ENCODE measurements at regions not wholly inside any gene's neighbourhood (a gene's known extent, or its start where the extent isn't known, plus 50 kb on each side); places are given as distances from the start of the nearest gene placed in this dataset.

- DNase-seq (no peak), ATAC-seq (no peak)
- peaks cover 4% of the 10 kb centered on the region for H3K27me3 Mint-ChIP-seq
- H3K4me3 Mint-ChIP-seq: no peak overlapping the region
- H3K4me1 Mint-ChIP-seq: no peaks in the 10 kb centered on the region
- H3K9me3 ChIP-seq (ENCODE audit: control insufficient read depth, low read length, poor library complexity, severe bottlenecking): no peaks in the 10 kb centered on the region
- H3K36me3 Mint-ChIP-seq (ENCODE audit: low read depth): no peaks in the 10 kb centered on the region
- no peak overlapping the region for H3K27ac Mint-ChIP-seq
Measured at GRCh38 chr10:128875956-128876736, 590.9 kb upstream of the MGMT start.

DNA sequence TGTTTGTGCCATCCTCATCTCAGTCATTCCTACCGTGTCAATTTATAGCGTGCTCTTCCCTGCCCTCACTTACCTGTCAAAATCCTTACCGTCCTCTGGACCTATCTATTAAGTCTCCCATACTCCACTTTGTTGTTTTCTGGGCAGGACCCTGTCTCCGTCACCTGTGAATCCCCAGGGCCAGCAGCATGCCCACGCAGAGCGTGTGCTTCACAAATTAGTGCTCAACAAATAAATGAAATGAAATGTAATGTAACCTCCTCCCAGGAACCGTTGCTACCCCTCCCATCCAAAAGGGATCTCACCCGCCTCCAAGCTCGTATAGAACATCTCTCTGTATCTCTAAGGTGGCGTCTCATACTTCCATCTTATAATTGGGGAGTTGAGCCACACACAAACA lies 589.9 kb upstream of the MGMT start:
- Mint-ChIP-seq H3K4me1 (no peaks in the 10 kb centered on the region), H3K27ac (no peak overlapping the region), H3K4me3 (no peak overlapping the region), H3K36me3 (ENCODE audit: low read depth) (no peaks in the 10 kb centered on the region), H3K27me3 (peaks cover 4% of the 10 kb centered on the region)
- H3K9me3 ChIP-seq (ENCODE audit: control insufficient read depth, low read length, poor library complexity, severe bottlenecking): no peaks in the 10 kb centered on the region
- ATAC-seq (no peak), DNase-seq (no peak)

GRCh38 chr10:128877936-128878335 lies 589.1 kb upstream of the MGMT start:
- H3K9me3 ChIP-seq (ENCODE audit: control insufficient read depth, low read length, poor library complexity, severe bottlenecking): no peaks in the 10 kb centered on the region
- H3K4me1 Mint-ChIP-seq: no peaks in the 10 kb centered on the region
- ATAC-seq (no peak), DNase-seq (no peak)
- peaks cover 4% of the 10 kb centered on the region for H3K27me3 Mint-ChIP-seq
- H3K4me3 Mint-ChIP-seq: no peak overlapping the region
- H3K36me3 Mint-ChIP-seq (ENCODE audit: low read depth): no peaks in the 10 kb centered on the region
- no peak overlapping the region for H3K27ac Mint-ChIP-seq

DNA sequence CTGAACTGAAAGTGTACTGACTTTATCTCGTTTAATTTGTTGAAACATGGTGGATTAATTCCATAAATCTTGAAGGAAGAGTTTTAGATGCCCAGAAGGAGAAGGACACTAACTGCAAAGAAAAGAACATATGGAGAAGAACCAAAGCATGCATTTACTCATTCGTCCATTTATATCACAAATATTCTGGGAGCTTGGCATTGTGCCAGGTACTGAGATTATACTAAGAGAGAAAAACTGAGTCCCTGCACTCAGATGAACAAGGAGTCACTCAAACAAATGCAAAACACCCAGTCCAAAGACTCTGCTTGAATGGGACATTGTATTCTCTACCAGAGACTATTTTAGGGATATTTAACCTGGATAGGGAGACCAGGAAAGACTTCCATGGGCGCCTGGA lies 588.0 kb upstream of the MGMT start:
- Mint-ChIP-seq H3K27me3 (peaks cover 4% of the 10 kb centered on the region), H3K4me3 (no peak overlapping the region), H3K27ac (no peak overlapping the region), H3K36me3 (ENCODE audit: low read depth) (no peaks in the 10 kb centered on the region), H3K4me1 (no peaks in the 10 kb centered on the region)
- H3K9me3 ChIP-seq (ENCODE audit: control insufficient read depth, low read length, poor library complexity, severe bottlenecking): no peaks in the 10 kb centered on the region
- DNase-seq: no peak
- ATAC-seq: no peak

DNA sequence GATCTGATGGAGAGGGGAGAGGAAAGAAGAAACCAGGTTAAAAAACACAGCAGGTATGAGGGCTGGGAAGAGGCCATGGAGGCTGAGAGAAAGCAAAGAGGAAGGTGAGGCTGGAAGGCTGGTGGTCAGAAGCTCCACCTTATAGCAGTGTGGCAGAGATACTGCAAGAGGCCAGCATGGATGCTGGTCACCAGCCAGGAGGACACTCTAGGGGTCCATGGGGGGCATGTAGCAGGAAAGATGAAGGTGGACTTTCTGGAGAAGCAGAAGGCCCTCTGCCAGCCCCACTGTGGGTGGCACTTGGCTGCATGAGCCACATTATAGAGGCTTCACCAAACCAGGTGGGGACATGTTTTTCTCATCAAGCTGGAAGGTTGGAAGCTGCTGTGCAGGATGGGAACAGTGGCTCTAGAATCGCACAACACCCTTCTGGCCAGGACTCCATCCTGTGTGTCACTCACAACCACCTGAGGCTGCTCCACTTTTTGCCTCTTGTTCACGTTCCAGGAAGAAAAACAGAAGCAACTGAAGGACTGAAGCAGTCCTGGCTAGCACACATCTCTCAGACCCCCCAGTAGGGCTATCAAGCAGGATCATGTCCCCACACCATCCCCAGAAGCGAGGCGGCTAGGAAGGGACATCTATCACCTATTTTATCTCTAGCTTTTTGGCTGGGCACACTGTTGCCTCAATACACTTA lies 587.5 kb upstream of the MGMT start:
- H3K36me3 Mint-ChIP-seq (ENCODE audit: low read depth): no peaks in the 10 kb centered on the region
- H3K4me1 Mint-ChIP-seq: no peaks in the 10 kb centered on the region
- no peak overlapping the region for H3K27ac Mint-ChIP-seq
- H3K27me3 Mint-ChIP-seq: peaks cover 4% of the 10 kb centered on the region
- ATAC-seq (no peak), DNase-seq (no peak)
- no peak overlapping the region for H3K4me3 Mint-ChIP-seq
- H3K9me3 ChIP-seq (ENCODE audit: control insufficient read depth, low read length, poor library complexity, severe bottlenecking): no peaks in the 10 kb centered on the region

DNA sequence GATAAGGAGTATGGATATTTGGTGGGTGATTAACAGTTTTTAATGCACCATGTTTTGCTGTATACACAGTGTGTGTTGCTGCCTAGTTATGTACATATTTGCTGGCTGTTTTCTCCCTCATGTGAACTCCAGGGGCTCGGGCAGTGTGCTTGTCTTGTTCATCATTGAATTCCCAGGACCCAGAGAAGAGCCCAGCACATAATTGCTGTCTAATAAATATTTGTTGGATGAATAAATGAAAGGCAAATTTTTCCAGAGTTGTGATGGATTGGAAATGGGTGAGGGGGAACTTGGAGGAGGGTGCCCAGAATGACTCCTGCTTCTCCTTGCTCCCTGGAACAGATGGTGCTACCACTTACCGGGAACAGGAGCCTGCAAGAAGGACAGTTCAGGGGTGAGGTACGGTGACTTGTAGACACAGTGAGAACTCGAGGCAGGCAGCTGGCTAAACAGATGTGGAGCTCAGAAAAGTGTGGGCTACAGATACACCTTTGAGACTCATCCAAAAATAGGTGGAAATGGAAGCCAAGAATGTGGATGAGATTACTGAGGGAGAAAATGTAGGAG lies 586.8 kb upstream of the MGMT start:
- no peak overlapping the region for H3K4me3 Mint-ChIP-seq
- ATAC-seq (no peak), DNase-seq (no peak)
- no peak overlapping the region for H3K27ac Mint-ChIP-seq
- no peaks in the 10 kb centered on the region for H3K36me3 Mint-ChIP-seq (ENCODE audit: low read depth)
- no peaks in the 10 kb centered on the region for H3K4me1 Mint-ChIP-seq
- H3K9me3 ChIP-seq (ENCODE audit: control insufficient read depth, low read length, poor library complexity, severe bottlenecking): no peaks in the 10 kb centered on the region
- H3K27me3 Mint-ChIP-seq: peaks cover 4% of the 10 kb centered on the region

- DNase-seq: no peak
- Mint-ChIP-seq H3K4me1 (no peaks in the 10 kb centered on the region), H3K4me3 (no peak overlapping the region), H3K36me3 (ENCODE audit: low read depth) (no peaks in the 10 kb centered on the region), H3K27ac (no peak overlapping the region), H3K27me3 (peaks cover 4% of the 10 kb centered on the region)
- H3K9me3 ChIP-seq (ENCODE audit: control insufficient read depth, low read length, poor library complexity, severe bottlenecking): no peaks in the 10 kb centered on the region
- no peak for ATAC-seq
Measured at GRCh38 chr10:128881086-128881485, 586.0 kb upstream of the MGMT start.

DNA sequence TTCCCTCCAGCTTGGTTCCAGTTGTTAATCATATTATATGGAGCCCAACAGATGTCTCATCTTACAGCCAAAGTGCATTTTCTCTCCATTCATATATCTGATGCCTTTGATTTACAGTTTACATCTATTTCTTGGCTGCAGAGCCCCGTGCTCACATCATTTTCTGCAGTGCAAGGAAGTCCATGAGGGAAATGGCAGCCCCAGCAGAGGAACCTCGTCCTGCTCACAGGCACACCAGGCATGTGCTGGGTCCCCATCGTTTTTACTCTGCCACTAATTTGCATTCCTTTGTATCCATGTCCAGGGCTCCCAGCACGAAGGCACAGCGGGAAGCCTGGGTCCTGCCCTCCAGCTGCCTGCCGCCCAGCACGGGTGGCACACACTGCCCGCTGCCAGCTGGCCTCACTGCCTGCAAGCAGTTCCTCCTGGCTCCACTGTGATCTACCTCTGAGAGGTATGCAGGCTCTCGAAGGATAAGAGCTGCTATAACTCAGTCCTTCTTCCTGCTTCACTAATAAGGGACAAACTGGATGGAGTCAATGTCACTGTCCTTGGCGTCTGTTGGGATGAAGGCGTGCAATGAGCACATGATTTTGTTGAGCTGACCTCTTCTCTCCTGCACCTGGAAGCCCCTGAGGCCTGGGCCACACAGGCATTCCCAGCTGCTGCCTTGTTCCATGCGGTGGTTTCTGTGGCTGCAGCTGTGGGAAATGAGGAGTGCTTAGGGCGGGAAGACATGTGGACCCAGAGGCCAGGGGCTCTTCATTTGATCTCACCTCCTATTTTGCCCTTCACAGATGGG lies 583.6 kb upstream of the MGMT start:
- H3K27ac Mint-ChIP-seq: no peak overlapping the region
- no peaks in the 10 kb centered on the region for H3K36me3 Mint-ChIP-seq (ENCODE audit: low read depth)
- DNase-seq: no peak
- no peaks in the 10 kb centered on the region for H3K27me3 Mint-ChIP-seq
- ATAC-seq: no peak
- H3K4me1 Mint-ChIP-seq: no peaks in the 10 kb centered on the region
- H3K9me3 ChIP-seq (ENCODE audit: control insufficient read depth, low read length, poor library complexity, severe bottlenecking): no peaks in the 10 kb centered on the region
- H3K4me3 Mint-ChIP-seq: no peak overlapping the region

GRCh38 chr10:128884033-128884425 lies 583.0 kb upstream of the MGMT start:
- DNase-seq (no peak), ATAC-seq (no peak)
- no peaks in the 10 kb centered on the region for H3K27me3 Mint-ChIP-seq

DNA sequence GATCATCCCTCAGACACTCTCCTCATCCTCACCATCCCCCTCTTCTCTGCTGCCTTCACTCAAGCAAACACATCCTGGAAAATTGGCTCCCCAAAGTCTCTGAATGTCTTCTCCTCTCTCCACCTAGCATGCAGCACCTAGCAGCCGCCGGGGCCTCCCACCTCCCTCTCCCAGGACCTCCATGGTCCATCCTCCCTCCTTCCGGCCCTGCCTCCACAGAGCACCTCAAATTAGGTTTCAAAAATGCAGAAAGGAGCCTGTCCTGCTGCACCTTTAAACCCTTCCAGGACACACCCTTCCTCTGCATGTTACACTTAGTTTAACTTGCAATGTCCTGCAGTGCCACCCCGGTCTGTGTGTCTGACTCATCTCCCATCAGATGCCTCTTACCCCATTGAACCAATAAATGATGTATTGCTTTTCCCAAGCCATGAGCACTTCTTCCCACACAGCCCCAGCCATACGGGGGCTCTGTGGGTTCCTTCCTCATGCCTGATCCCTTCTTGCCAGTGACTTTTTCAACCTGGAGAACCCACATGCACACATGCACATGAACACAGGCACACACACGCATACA lies 582.5 kb upstream of the MGMT start:
- DNase-seq: no peak
- H3K9me3 ChIP-seq (ENCODE audit: control insufficient read depth, low read length, poor library complexity, severe bottlenecking): no peaks in the 10 kb centered on the region
- Mint-ChIP-seq H3K27me3 (no peaks in the 10 kb centered on the region), H3K4me3 (no peak overlapping the region), H3K4me1 (no peaks in the 10 kb centered on the region), H3K36me3 (ENCODE audit: low read depth) (no peaks in the 10 kb centered on the region), H3K27ac (no peak overlapping the region)
- no peak for ATAC-seq

More at GRCh38 chr10:128884033-128884425, 583.0 kb upstream of the MGMT start:
- Mint-ChIP-seq H3K4me3 (no peak overlapping the region), H3K36me3 (ENCODE audit: low read depth) (no peaks in the 10 kb centered on the region), H3K27ac (no peak overlapping the region), H3K4me1 (no peaks in the 10 kb centered on the region)
- no peaks in the 10 kb centered on the region for H3K9me3 ChIP-seq (ENCODE audit: control insufficient read depth, low read length, poor library complexity, severe bottlenecking)

DNA sequence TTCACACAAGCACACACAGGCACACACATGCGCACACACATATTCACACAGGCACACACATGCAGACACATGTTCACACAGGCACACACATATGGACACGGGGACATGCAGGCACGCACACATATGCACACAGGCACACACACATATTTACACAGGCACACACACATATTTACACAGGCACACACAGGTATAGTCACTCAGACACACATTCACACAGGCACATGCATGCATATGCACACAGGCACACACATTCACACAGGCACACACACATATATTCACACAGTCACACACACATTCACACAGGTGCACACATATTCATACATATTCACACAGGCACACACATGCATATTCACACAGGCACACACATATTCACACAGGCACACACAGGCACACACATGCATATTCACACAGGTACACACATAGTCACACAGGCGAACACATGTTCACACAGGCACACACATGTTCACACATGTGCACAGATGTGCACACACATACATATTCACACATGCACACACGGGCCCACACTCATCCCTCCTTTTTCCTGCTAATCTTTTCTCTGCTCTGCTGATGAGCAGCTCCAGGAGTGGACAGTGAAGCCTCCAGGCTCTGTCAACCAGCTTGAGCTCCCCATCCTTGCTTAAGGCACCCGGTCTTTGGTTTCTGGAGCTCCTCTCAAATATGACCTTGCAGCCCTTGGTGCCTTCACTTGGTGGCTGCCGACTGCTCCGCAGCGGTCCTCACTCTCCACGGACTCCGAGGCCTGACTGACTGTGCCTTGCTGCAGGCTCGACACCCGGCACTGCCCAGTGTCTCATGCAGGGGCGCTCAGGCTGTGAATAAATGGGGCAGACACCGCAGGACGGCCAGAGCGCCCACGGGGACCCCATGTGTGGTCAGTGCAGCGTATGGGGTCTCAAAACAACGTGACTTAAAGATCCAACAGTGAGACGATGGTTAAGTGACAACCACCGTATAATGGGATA lies 581.2 kb upstream of the MGMT start:
- H3K36me3 Mint-ChIP-seq (ENCODE audit: low read depth): no peaks in the 10 kb centered on the region
- no peaks in the 10 kb centered on the region for H3K4me1 Mint-ChIP-seq
- DNase-seq: no peak
- H3K27ac Mint-ChIP-seq: no peak overlapping the region
- H3K27me3 Mint-ChIP-seq: no peaks in the 10 kb centered on the region
- ATAC-seq: no peak
- H3K4me3 Mint-ChIP-seq: no peak overlapping the region
- no peaks in the 10 kb centered on the region for H3K9me3 ChIP-seq (ENCODE audit: control insufficient read depth, low read length, poor library complexity, severe bottlenecking)

- no peak for ATAC-seq
- no peak overlapping the region for H3K27ac Mint-ChIP-seq
Measured at GRCh38 chr10:128887856-128888255, 579.2 kb upstream of the MGMT start.

More at GRCh38 chr10:128887856-128888255, 579.2 kb upstream of the MGMT start:
- Mint-ChIP-seq H3K36me3 (ENCODE audit: low read depth) (no peaks in the 10 kb centered on the region), H3K27me3 (no peaks in the 10 kb centered on the region), H3K4me3 (no peak overlapping the region), H3K4me1 (no peaks in the 10 kb centered on the region)
- H3K9me3 ChIP-seq (ENCODE audit: control insufficient read depth, low read length, poor library complexity, severe bottlenecking): no peaks in the 10 kb centered on the region
- DNase-seq: no peak

Data from T-helper 17 cell (primary cell).